H1 (cell line): ENCODE measurements at regions not wholly inside any gene's neighbourhood (a gene's known extent, or its start where the extent isn't known, plus 50 kb on each side); places are given as distances from the start of the nearest gene placed in this dataset.

Experiments
- CTCF ChIA-PET: fragments of 300-600 bp; sonication (Branson Sonifier 250); formaldehyde crosslinking; loops from one replicate; lab custom pipeline; 2021; ENCODE audit not compliant: partially characterized antibody; lab: Charles Lee
- POLR2A ChIA-PET: fragments of 300-600 bp; sonication (Branson Sonifier 250); formaldehyde crosslinking; loops from one replicate; lab custom pipeline; 2021; ENCODE audit warnings: inconsistent platforms; ENCODE audit not compliant: partially characterized antibody; lab: Charles Lee
- DNase-seq, 2 experiments: peaks; one replicate each; pipeline versions ENCODE4 v3.0.0 to v3.0.0-alpha.2; 2010 to 2022; ENCODE audit warnings: low spot score in 2 of 2, low read depth in 1 of 2, mixed read lengths in 1 of 2
- FAIRE-seq: peaks from 2 replicates; lab custom pipeline; 2011; peaks lifted over from hg19 to GRCh38; lab: Jason Lieb, UNC
- H2AFZ ChIP-seq: 2 replicates; pipeline ENCODE4 v1.8.1; 2012; ENCODE audit warnings: low read length, inconsistent platforms
- H2AK5ac ChIP-seq: 2 replicates; pipeline ENCODE4 v1.6.1; 2013; ENCODE audit warnings: low read depth, low read length
- H2BK120ac ChIP-seq: replicated peaks from 2 replicates; pipeline ENCODE3; 2013; ENCODE audit warnings: low read depth, low read length, inconsistent platforms
- H2BK12ac ChIP-seq: 2 replicates; pipeline ENCODE4 v1.6.1; 2013; ENCODE audit warnings: low read depth, low read length
- H2BK15ac ChIP-seq: 2 replicates; pipeline ENCODE4 v1.6.1; 2013; ENCODE audit warnings: low read length
- H2BK20ac ChIP-seq: 2 replicates; pipeline ENCODE4 v1.6.1; 2013; ENCODE audit warnings: low read length
- H2BK5ac ChIP-seq: 2 replicates; pipeline ENCODE4 v1.6.1; 2013; ENCODE audit warnings: low read depth, low read length
- H3K14ac ChIP-seq: 2 replicates; pipeline ENCODE4 v1.6.1; 2013; ENCODE audit warnings: inconsistent platforms; ENCODE audit not compliant: insufficient read length
- H3K18ac ChIP-seq: 2 replicates; pipeline ENCODE4 v1.6.1; 2013; ENCODE audit warnings: low read length; ENCODE audit errors: extremely low read depth
- H3K23ac ChIP-seq: 2 replicates; pipeline ENCODE4 v1.6.1; 2013; ENCODE audit warnings: inconsistent platforms; ENCODE audit not compliant: insufficient read length
- H3K23me2 ChIP-seq: 2 replicates; pipeline ENCODE4 v1.6.1; 2013; ENCODE audit warnings: low read depth, low read length
- H3K27ac ChIP-seq: 2 replicates; pipeline ENCODE4 v1.6.1; 2011; ENCODE audit warnings: low read depth, low read length, inconsistent platforms
- H3K27me3 ChIP-seq, 4 experiments: replicated peaks in 1 of 4; 1 replicate in 1 of 4; 2 replicates in 3 of 4; pipeline versions ENCODE4 v1.6.1 to v1.8.1; 2011 to 2013; ENCODE audit warnings: low read length in 3 of 4, mild to moderate bottlenecking in 3 of 4, inconsistent platforms in 2 of 4, mixed read lengths in 2 of 4, moderate library complexity in 1 of 4; ENCODE audit not compliant: control insufficient read depth in 3 of 4, insufficient read depth in 3 of 4; ENCODE audit errors: extremely low read depth in 1 of 4
- H3K36me3 ChIP-seq, 4 experiments: 2 replicates each; pipeline versions ENCODE4 v1.6.1 to v1.8.1; 2011 to 2013; ENCODE audit warnings: mild to moderate bottlenecking in 4 of 4, low read length in 3 of 4, moderate library complexity in 2 of 4, control low read depth in 1 of 4, inconsistent platforms in 1 of 4; ENCODE audit not compliant: insufficient read depth in 4 of 4, control insufficient read depth in 2 of 4
- H3K4ac ChIP-seq: replicated peaks from 2 replicates; pipeline ENCODE3; 2013; ENCODE audit warnings: low read length, low read depth, mixed read lengths, inconsistent platforms; ENCODE audit not compliant: insufficient read length
- H3K4me1 ChIP-seq, 4 experiments: replicated peaks in 1 of 4; 1 replicate in 1 of 4; 2 replicates in 3 of 4; pipeline versions ENCODE4 v1.6.1 to v1.8.1; 2011 to 2013; ENCODE audit warnings: low read length in 3 of 4, inconsistent platforms in 2 of 4, mixed read lengths in 1 of 4; ENCODE audit not compliant: insufficient read depth in 4 of 4, control insufficient read depth in 3 of 4
- H3K4me2 ChIP-seq, 2 experiments: 2 replicates each; pipeline versions ENCODE4 v1.6.1 to v1.8.1; 2011 to 2013; ENCODE audit warnings: low read depth in 2 of 2, low read length in 2 of 2, control low read depth in 1 of 2, inconsistent platforms in 1 of 2, mild to moderate bottlenecking in 1 of 2; ENCODE audit not compliant: insufficient read depth in 1 of 2
- H3K4me3 ChIP-seq, 4 experiments: fragments of 200-600, 300-600 bp in 1 of 4; sonication (generic), shearing (Covaris generic), sonication (Bioruptor Twin) in 1 of 4; 2 replicates each; pipeline versions ENCODE4 v1.5.1 to v1.8.1; 2011 to 2016; ENCODE audit warnings: low read length in 4 of 4, low read depth in 3 of 4, control low read depth in 2 of 4, inconsistent platforms in 2 of 4, mild to moderate bottlenecking in 2 of 4, mixed read lengths in 1 of 4, moderate library complexity in 1 of 4; ENCODE audit not compliant: insufficient read depth in 2 of 4; ENCODE audit errors: extremely low read depth in 1 of 4
- H3K56ac ChIP-seq: replicated peaks from 2 replicates; pipeline ENCODE3; 2013; ENCODE audit warnings: low read depth, mild to moderate bottlenecking, mixed read lengths, low read length, inconsistent platforms; ENCODE audit not compliant: insufficient read length
- H3K79me1 ChIP-seq: 2 replicates; pipeline ENCODE4 v1.6.1; 2013; ENCODE audit warnings: low read depth, low read length, control low read depth
- H3K79me2 ChIP-seq, 2 experiments: 2 replicates each; pipeline versions ENCODE4 v1.6.1 to v1.8.1; 2012 to 2013; ENCODE audit warnings: low read length in 2 of 2, mild to moderate bottlenecking in 2 of 2, inconsistent platforms in 1 of 2; ENCODE audit not compliant: insufficient read depth in 2 of 2, control insufficient read depth in 1 of 2
- H3K9ac ChIP-seq, 4 experiments: replicated peaks in 1 of 4; 1 replicate in 1 of 4; 2 replicates in 3 of 4; pipeline versions ENCODE4 v1.6.1 to v1.8.1; 2011 to 2013; ENCODE audit warnings: low read depth in 3 of 4, low read length in 3 of 4, control low read depth in 2 of 4, mild to moderate bottlenecking in 2 of 4, moderate library complexity in 2 of 4, inconsistent platforms in 1 of 4; ENCODE audit errors: extremely low read depth in 1 of 4
- H3K9me3 ChIP-seq, 2 experiments: 2 replicates each; pipeline versions ENCODE4 v1.6.1 to v1.8.1; 2012 to 2013; ENCODE audit warnings: mild to moderate bottlenecking in 2 of 2, moderate library complexity in 2 of 2, control low read depth in 1 of 2, inconsistent platforms in 1 of 2, low read depth in 1 of 2, low read length in 1 of 2, mixed read lengths in 1 of 2; ENCODE audit not compliant: insufficient read depth in 2 of 2
- H4K20me1 ChIP-seq, 2 experiments: replicated peaks in 1 of 2; 2 replicates each; pipeline versions ENCODE3 to v1.8.1; 2011 to 2013; ENCODE audit warnings: inconsistent platforms in 2 of 2, low read length in 2 of 2, mild to moderate bottlenecking in 1 of 2; ENCODE audit not compliant: insufficient read depth in 2 of 2, control insufficient read depth in 1 of 2
- H4K5ac ChIP-seq: 2 replicates; pipeline ENCODE4 v1.6.1; 2013; ENCODE audit warnings: low read length, low read depth, mixed read lengths, inconsistent platforms; ENCODE audit not compliant: insufficient read length
- H4K8ac ChIP-seq: 2 replicates; pipeline ENCODE4 v1.8.0; 2013; ENCODE audit warnings: mild to moderate bottlenecking, moderate library complexity, low read length, inconsistent platforms; ENCODE audit not compliant: insufficient read depth; ENCODE audit errors: extremely low read depth
- H4K91ac ChIP-seq: replicated peaks from 2 replicates; pipeline ENCODE3; 2013; ENCODE audit warnings: low read length, mixed read lengths, inconsistent platforms; ENCODE audit not compliant: insufficient read length
- CTCF ChIP-seq, 3 experiments: IDR thresholded peaks; 1 replicate in 2 of 3; 2 replicates in 1 of 3; pipeline versions ENCODE4 v1.5.1 to v1.6.1; 2011; ENCODE audit warnings: low read length in 3 of 3, mild to moderate bottlenecking in 3 of 3, inconsistent platforms in 2 of 3, low read depth in 1 of 3, moderate library complexity in 1 of 3; ENCODE audit not compliant: insufficient read depth in 1 of 3; ENCODE audit errors: control extremely low read depth in 1 of 3
- TEAD4 ChIP-seq: IDR thresholded peaks from 2 replicates; pipeline ENCODE4 v1.6.1; 2012; ENCODE audit warnings: low read depth, low read length, inconsistent platforms, mixed read lengths
- WGBS, 2 experiments: shearing (Covaris generic) in 1 of 2; methylation state at CpG; one replicate each; pipeline versions ENCODE4 v1.1.6 to v1.1.7; 2013 to 2015; ENCODE audit warnings: low lambda C conversion rate in 2 of 2, mixed read lengths in 2 of 2, inconsistent platforms in 1 of 2, low coverage in 1 of 2, missing lambda C conversion rate in 1 of 2; ENCODE audit not compliant: insufficient replicate concordance in 2 of 2, insufficient coverage in 1 of 2, insufficient read length in 1 of 2; ENCODE audit errors: extremely low coverage in 1 of 2, missing lambda C conversion rate in 1 of 2; 5-methylcytosine and 5-hydroxymethylcytosine counted together

- Histone ChIP-seq H2BK5ac (no peak overlapping the region), H3K56ac (no peak overlapping the region), H3K9me3 (peaks cover 7 to 9% of the 10 kb centered on the region in 2 experiments; a peak in 3 of 4 replicates), H2AFZ (no peak overlapping the region), H3K36me3 (no peaks in the 10 kb centered on the region), H3K27ac (no peak overlapping the region), H4K91ac (no peak overlapping the region), H4K20me1 (no peaks in the 10 kb centered on the region), H3K14ac (no peak overlapping the region), H2BK15ac (peak overlapping the region; percentile 55; the same call in 1 of the 2 replicates), H3K79me1 (no peaks in the 10 kb centered on the region), H2BK20ac (no peak overlapping the region), H3K9ac (no peak overlapping the region), H3K27me3 (peaks cover 0 to 3% (median 0%) of the 10 kb centered on the region in 4 experiments; a peak in 2 of 7 replicates), H3K4me3 (no peak overlapping the region), H3K23ac (no peak overlapping the region), H3K4me2 (no peak overlapping the region), H2AK5ac (no peak overlapping the region), H3K79me2 (no peaks in the 10 kb centered on the region), H2BK120ac (no peak overlapping the region), H3K23me2 (no peaks in the 10 kb centered on the region), H4K8ac (no peak overlapping the region), H3K4ac (no peak overlapping the region), H3K4me1 (peaks cover under 1 to 12% (median 7%) of the 10 kb centered on the region in 4 experiments; a peak in 6 of 7 replicates), H3K18ac (no peak overlapping the region), H4K5ac (no peak overlapping the region), H2BK12ac (no peak overlapping the region)
- ChIA-PET CTCF (interaction anchor here (0.6 to 3.4 kb wide), 53 partner anchors 9 to 631 kb away, joined by 3 to 18 read pairs (median 5); no protein-coding TSS in a partner anchor), POLR2A (interaction anchor here (0.8 kb wide), 1 partner anchor 221 kb away, joined by 3 read pairs; no protein-coding TSS in a partner anchor)
- 96% methylated on average over 4 of the region's 4 CpGs; no CpG with 5 or more reads in 1 of the 2 experiments for WGBS, 2 experiments
- no peak for TF ChIP-seq TEAD4
- TF ChIP-seq CTCF (IDR thresholded peaks at IDR 0.05; ENCODE audit: control extremely low read depth in 1 of 3, insufficient read depth in 1 of 3, low read depth in 1 of 3, low read length in 3 of 3), result peak in 2 of 3 experiments; percentile 11 to 51; a peak in 2 of 4 replicates
- FAIRE-seq (no peak), DNase-seq (no peak)
Measured at GRCh38 chr17:5793157-5793556, 208.8 kb upstream of the NLRP1 start.
